Right atrium auricular region (tissue), 2 donors: ENCODE measurements at regions not wholly inside any gene's neighbourhood (a gene's known extent, or its start where the extent isn't known, plus 50 kb on each side); places are given as distances from the start of the nearest gene placed in this dataset.

ENCODE experiments used
- DNase-seq: peaks from one replicate; pipeline ENCODE4 v3.0.0-alpha.2; 2019; ENCODE audit warnings: low spot score
- H3K27ac ChIP-seq, 2 donors: fragments of 200-600 bp; sonication (generic); 1 replicate in 1 of 2; 2 replicates in 1 of 2; pipeline ENCODE4 v1.5.1; 2016 to 2019
- H3K27me3 ChIP-seq, 2 donors: fragments of 200-600 bp; sonication (generic); one replicate each; pipeline versions ENCODE4 v1.5.1 to v1.6.0; 2017 to 2019
- H3K36me3 ChIP-seq: fragments of 200-600 bp; sonication (generic); one replicate; pipeline ENCODE4 v1.5.1; 2016
- H3K4me1 ChIP-seq, 2 donors: fragments of 200-600 bp; sonication (generic); one replicate each; pipeline versions ENCODE4 v1.5.1 to v1.6.0; 2017 to 2019
- H3K4me3 ChIP-seq, 2 donors: fragments of 200-600 bp; sonication (generic); 1 replicate in 1 of 2; 2 replicates in 1 of 2; pipeline ENCODE4 v1.5.1; 2017 to 2019; ENCODE audit warnings: mild to moderate bottlenecking in 1 of 2, moderate library complexity in 1 of 2
- H3K9me3 ChIP-seq, 2 donors: fragments of 200-600 bp; sonication (generic); one replicate each; pipeline ENCODE4 v1.5.1; 2019
- CTCF ChIP-seq, 2 donors: fragments of 200-600 bp; sonication (generic); IDR thresholded peaks; one replicate each; pipeline ENCODE4 v1.5.1; 2019; ENCODE audit warnings: antibody characterized with exemption in 2 of 2

- no peak for TF ChIP-seq CTCF (IDR thresholded peaks at IDR 0.05)
- no peak overlapping the region for H3K27ac ChIP-seq
- H3K9me3 ChIP-seq = no peaks in the 10 kb centered on the region
- no peak for DNase-seq
- H3K27me3 ChIP-seq = no peaks in the 10 kb centered on the region
- H3K36me3 ChIP-seq = no peaks in the 10 kb centered on the region
- no peaks in the 10 kb centered on the region for H3K4me1 ChIP-seq
- no peak overlapping the region for H3K4me3 ChIP-seq
These were observed 134.7 kb downstream of the POLR1F start for GRCh38 chr7:19574131-19574530.

- TF ChIP-seq CTCF (IDR thresholded peaks at IDR 0.05) = no peak
- Histone ChIP-seq H3K9me3 (no peaks in the 10 kb centered on the region), H3K27ac (no peak overlapping the region), H3K27me3 (no peaks in the 10 kb centered on the region), H3K36me3 (no peaks in the 10 kb centered on the region), H3K4me3 (no peak overlapping the region), H3K4me1 (no peaks in the 10 kb centered on the region)
- DNase-seq = no peak
These were observed 136.3 kb downstream of the POLR1F start for GRCh38 chr7:19572566-19572965.

GRCh38 chr7:19567011-19567410 is 141.8 kb downstream of the POLR1F start:
- Histone ChIP-seq H3K4me3 (no peak overlapping the region), H3K27me3 (no peaks in the 10 kb centered on the region), H3K27ac (no peak overlapping the region), H3K36me3 (no peaks in the 10 kb centered on the region), H3K9me3 (no peaks in the 10 kb centered on the region), H3K4me1 (no peaks in the 10 kb centered on the region)
- TF ChIP-seq CTCF (IDR thresholded peaks at IDR 0.05) = no peak
- DNase-seq = no peak

- H3K4me3 ChIP-seq = no peak overlapping the region
These were observed 143.2 kb downstream of the POLR1F start for GRCh38 chr7:19565602-19566001.

GRCh38 chr7:19561121-19561805 is 147.6 kb downstream of the POLR1F start:
- Histone ChIP-seq H3K27me3 (no peaks in the 10 kb centered on the region), H3K4me3 (no peak overlapping the region), H3K4me1 (no peaks in the 10 kb centered on the region), H3K36me3 (no peaks in the 10 kb centered on the region), H3K9me3 (no peaks in the 10 kb centered on the region), H3K27ac (no peak overlapping the region)
- no peak for DNase-seq
- no peak for TF ChIP-seq CTCF (IDR thresholded peaks at IDR 0.05)

More at GRCh38 chr7:19565602-19566001, 143.2 kb downstream of the POLR1F start:
- H3K4me1 ChIP-seq = no peaks in the 10 kb centered on the region
- no peak for TF ChIP-seq CTCF (IDR thresholded peaks at IDR 0.05)
- H3K36me3 ChIP-seq = no peaks in the 10 kb centered on the region
- H3K27me3 ChIP-seq = no peaks in the 10 kb centered on the region
- no peaks in the 10 kb centered on the region for H3K9me3 ChIP-seq
- H3K27ac ChIP-seq = no peak overlapping the region
- DNase-seq = no peak
